ENCODE measurements at regions not wholly inside any gene's neighbourhood (a gene's known extent, or its start where the extent isn't known, plus 50 kb on each side); places are given as distances from the start of the nearest gene placed in this dataset.

- H3K27ac ChIP-seq (replicated peaks), result no peak overlapping the region
- DNase-seq (ENCODE audit: low read depth in 1 of 2, low spot score in 1 of 2), result no peak
- no peak for TF ChIP-seq GABPA (IDR thresholded peaks at IDR 0.05; ENCODE audit: low read depth)
- TF ChIP-seq REST (IDR thresholded peaks at IDR 0.05; ENCODE audit: insufficient replicate concordance, low read depth), result no peak
- no peak for TF ChIP-seq CTCF (IDR thresholded peaks at IDR 0.05; ENCODE audit: insufficient read depth, low read length)
- TF ChIP-seq SPI1 (IDR thresholded peaks at IDR 0.05; ENCODE audit: borderline replicate concordance, low read depth), result no peak
- TF ChIP-seq POLR2AphosphoS5 (IDR thresholded peaks at IDR 0.05; ENCODE audit: low read depth), result no peak
- no peak overlapping the region for H3K4me3 ChIP-seq (replicated peaks; ENCODE audit: insufficient read depth, low read length)
- H3K27me3 ChIP-seq (ENCODE audit: insufficient read depth, poor library complexity, severe bottlenecking), result no peaks in the 10 kb centered on the region
These were observed 300.5 kb downstream of the COX7C start for GRCh38 chr5:86918246-86918645.

GRCh38 chr5:86926033-86926432, 308.3 kb downstream of the COX7C start:
- DNase-seq (ENCODE audit: low read depth in 1 of 2, low spot score in 1 of 2), result no peak
- Histone ChIP-seq H3K27ac (replicated peaks) (no peak overlapping the region), H3K27me3 (ENCODE audit: insufficient read depth, poor library complexity, severe bottlenecking) (no peaks in the 10 kb centered on the region), H3K4me3 (replicated peaks; ENCODE audit: insufficient read depth, low read length) (no peak overlapping the region)
- TF ChIP-seq REST (IDR thresholded peaks at IDR 0.05; ENCODE audit: insufficient replicate concordance, low read depth) (no peak), POLR2AphosphoS5 (IDR thresholded peaks at IDR 0.05; ENCODE audit: low read depth) (no peak), GABPA (IDR thresholded peaks at IDR 0.05; ENCODE audit: low read depth) (no peak)

GRCh38 chr5:86929123-86929766, 311.5 kb downstream of the COX7C start:
- Histone ChIP-seq H3K4me3 (replicated peaks; ENCODE audit: insufficient read depth, low read length) (no peak overlapping the region), H3K27ac (replicated peaks) (no peak overlapping the region)

More at GRCh38 chr5:86929123-86929766, 311.5 kb downstream of the COX7C start:
- TF ChIP-seq REST (IDR thresholded peaks at IDR 0.05; ENCODE audit: insufficient replicate concordance, low read depth), result no peak
- TF ChIP-seq CTCF (IDR thresholded peaks at IDR 0.05; ENCODE audit: insufficient read depth, low read length), result no peak
- TF ChIP-seq GABPA (IDR thresholded peaks at IDR 0.05; ENCODE audit: low read depth), result no peak
- TF ChIP-seq POLR2AphosphoS5 (IDR thresholded peaks at IDR 0.05; ENCODE audit: low read depth), result no peak
- no peaks in the 10 kb centered on the region for H3K27me3 ChIP-seq (ENCODE audit: insufficient read depth, poor library complexity, severe bottlenecking)
- DNase-seq (ENCODE audit: low read depth in 1 of 2, low spot score in 1 of 2), result no peak

Measured in HL-60 (cell line).